ENCODE measurements at regions not wholly inside any gene's neighbourhood (a gene's known extent, or its start where the extent isn't known, plus 50 kb on each side); places are given as distances from the start of the nearest gene placed in this dataset.
A peak's percentile ranks its signal among the peaks of the same experiment; 100 is the strongest.

DNA sequence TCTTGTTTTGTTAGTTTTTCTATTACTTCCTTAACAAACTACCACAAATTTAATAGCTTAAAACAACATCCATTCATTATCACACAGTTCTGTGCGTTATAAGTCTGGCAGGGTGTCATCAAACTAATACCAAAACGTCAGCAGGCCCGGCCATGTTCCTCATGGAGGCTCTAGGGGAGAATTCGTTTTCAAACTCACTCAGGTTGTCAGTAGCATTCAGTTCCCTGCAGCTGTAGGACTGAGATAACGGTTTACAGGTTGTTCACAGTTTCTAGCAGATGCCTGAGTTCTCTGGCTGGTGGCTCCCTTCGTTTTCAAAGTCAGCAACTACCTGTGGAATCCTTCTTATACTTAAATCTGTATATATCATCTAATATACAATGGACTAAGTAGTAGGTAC lies 72.5 kb upstream of the PRSS16 start:
- no peak overlapping the region for H3K4me3 ChIP-seq (replicated peaks in 1 of 3)
- WGBS, 2 donors: 73 to 74% methylated on average over 6 of the region's 6 CpGs
- intact Hi-C loops (cut with DNase I): loop anchor here (5.0 to 10.0 kb wide), 2 partner anchors 577 to 720 kb away; a partner anchor contains a TSS

DNA sequence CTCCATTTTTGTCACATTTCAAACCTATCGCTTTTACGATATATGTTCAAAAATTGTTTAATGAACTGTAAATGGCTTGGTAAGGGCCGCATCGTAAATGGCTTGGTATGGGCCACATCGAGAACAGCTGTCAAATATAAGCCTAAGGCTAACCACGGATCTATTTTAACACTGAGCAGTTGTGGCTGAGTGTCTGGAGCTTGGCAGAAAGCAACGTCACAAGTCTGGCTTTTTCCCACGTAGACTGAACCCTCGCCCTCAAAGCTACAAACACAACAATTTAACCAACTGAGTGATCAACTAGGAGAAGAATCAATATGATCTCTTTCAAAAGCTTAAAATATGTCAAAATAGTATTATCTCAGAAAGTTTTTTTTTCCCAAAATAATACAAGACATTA lies 71.4 kb upstream of the PRSS16 start:
- DNase-seq: peak in 1 of 2 donors; percentile 13
- Histone ChIP-seq H3K27ac (peak overlapping the region in 1 of 3 donors; percentile 3), H3K36me3 (no peaks in the 10 kb centered on the region), H3K4me1 (peaks cover 0 to 7% of the 10 kb centered on the region in 2 donors), H3K27me3 (no peaks in the 10 kb centered on the region), H3K9me3 (no peaks in the 10 kb centered on the region), H3K4me3 (replicated peaks in 1 of 3) (no peak overlapping the region)
- intact Hi-C loops (cut with DNase I): loop anchor here (5.0 to 10.0 kb wide), 2 partner anchors 576 to 719 kb away; a partner anchor contains a TSS
- WGBS, 2 donors: 57 to 65% methylated on average over 9 of the region's 9 CpGs
- TF ChIP-seq, protein P1, sequence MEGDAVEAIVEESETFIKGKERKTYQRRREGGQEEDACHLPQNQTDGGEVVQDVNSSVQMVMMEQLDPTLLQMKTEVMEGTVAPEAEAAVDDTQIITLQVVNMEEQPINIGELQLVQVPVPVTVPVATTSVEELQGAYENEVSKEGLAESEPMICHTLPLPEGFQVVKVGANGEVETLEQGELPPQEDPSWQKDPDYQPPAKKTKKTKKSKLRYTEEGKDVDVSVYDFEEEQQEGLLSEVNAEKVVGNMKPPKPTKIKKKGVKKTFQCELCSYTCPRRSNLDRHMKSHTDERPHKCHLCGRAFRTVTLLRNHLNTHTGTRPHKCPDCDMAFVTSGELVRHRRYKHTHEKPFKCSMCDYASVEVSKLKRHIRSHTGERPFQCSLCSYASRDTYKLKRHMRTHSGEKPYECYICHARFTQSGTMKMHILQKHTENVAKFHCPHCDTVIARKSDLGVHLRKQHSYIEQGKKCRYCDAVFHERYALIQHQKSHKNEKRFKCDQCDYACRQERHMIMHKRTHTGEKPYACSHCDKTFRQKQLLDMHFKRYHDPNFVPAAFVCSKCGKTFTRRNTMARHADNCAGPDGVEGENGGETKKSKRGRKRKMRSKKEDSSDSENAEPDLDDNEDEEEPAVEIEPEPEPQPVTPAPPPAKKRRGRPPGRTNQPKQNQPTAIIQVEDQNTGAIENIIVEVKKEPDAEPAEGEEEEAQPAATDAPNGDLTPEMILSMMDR (IDR thresholded peaks at IDR 0.05): no peak
- no peak for TF ChIP-seq POLR2A (IDR thresholded peaks at IDR 0.05)

More for the DNA sequence above, 72.5 kb upstream of the PRSS16 start:
- TF ChIP-seq, protein P1 (IDR thresholded peaks at IDR 0.05): no peak
- no peak for TF ChIP-seq POLR2A (IDR thresholded peaks at IDR 0.05)
- Histone ChIP-seq H3K27ac (no peak overlapping the region), H3K36me3 (no peaks in the 10 kb centered on the region), H3K9me3 (no peaks in the 10 kb centered on the region), H3K27me3 (no peaks in the 10 kb centered on the region), H3K4me1 (peaks cover 0 to 7% of the 10 kb centered on the region in 2 donors)
- DNase-seq: no peak

DNA sequence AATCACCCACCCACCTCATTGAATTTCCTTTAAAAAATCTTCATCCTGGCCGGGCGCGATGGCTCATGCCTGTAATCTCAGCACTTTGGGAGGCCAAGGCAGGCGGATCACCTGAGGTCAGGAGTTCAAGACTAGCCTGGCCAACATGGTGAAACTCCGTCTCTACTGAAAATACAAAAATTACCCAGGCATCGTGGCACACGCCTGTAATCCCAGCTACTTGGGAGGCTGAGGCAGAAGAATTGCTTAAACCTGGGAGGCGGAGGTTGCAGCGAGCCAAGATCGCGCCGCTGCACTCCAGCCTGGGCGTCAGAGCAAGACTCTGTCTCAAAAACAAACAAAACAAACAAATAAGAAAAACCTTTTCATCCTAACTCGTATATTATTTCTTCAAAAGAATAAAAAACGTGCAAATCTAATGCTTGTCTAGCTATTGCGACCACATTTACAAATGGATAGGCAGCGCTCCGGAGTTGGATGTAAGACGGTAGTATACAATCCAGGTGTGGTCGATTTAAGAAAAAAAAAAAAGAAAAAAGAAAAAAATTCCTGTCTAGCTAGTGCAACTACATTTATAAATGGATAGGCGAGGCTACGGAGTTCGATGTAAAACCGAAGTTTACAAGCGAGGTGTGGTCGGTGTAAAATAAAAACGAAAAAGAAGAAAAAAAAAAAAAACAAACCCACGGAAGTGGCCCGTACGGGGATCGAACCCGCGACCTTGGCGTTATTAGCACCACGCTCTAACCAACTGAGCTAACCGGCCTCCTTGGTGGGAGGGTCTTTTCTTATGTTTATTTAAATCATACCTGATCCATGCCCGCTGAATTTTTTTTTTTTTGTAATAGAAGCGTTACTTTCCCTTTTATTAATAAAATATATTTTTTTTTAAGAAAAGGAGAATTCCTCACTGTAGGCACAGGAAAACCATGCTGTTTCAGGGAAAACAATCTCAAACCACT lies 70.7 kb upstream of the PRSS16 start:
- peak overlapping the region; percentile 25 to 84 (median 60) for H3K4me3 ChIP-seq (replicated peaks in 1 of 3)
- no peaks in the 10 kb centered on the region for H3K9me3 ChIP-seq
- no peaks in the 10 kb centered on the region for H3K36me3 ChIP-seq
- WGBS, 2 donors: 5 to 6% methylated on average over 38 of the region's 38 CpGs
- no peak for TF ChIP-seq POLR2A (IDR thresholded peaks at IDR 0.05)
- TF ChIP-seq, protein P1 (IDR thresholded peaks at IDR 0.05): no peak
- DNase-seq: peak; percentile 42 to 50
- intact Hi-C loops (cut with DNase I): loop anchor here (5.0 to 10.0 kb wide), 2 partner anchors 575 to 718 kb away; a partner anchor contains a TSS
- peaks cover 0 to 7% of the 10 kb centered on the region in 2 donors for H3K4me1 ChIP-seq
- H3K27me3 ChIP-seq: no peaks in the 10 kb centered on the region
- peak overlapping the region; percentile 79 to 94 (median 88) for H3K27ac ChIP-seq

DNA sequence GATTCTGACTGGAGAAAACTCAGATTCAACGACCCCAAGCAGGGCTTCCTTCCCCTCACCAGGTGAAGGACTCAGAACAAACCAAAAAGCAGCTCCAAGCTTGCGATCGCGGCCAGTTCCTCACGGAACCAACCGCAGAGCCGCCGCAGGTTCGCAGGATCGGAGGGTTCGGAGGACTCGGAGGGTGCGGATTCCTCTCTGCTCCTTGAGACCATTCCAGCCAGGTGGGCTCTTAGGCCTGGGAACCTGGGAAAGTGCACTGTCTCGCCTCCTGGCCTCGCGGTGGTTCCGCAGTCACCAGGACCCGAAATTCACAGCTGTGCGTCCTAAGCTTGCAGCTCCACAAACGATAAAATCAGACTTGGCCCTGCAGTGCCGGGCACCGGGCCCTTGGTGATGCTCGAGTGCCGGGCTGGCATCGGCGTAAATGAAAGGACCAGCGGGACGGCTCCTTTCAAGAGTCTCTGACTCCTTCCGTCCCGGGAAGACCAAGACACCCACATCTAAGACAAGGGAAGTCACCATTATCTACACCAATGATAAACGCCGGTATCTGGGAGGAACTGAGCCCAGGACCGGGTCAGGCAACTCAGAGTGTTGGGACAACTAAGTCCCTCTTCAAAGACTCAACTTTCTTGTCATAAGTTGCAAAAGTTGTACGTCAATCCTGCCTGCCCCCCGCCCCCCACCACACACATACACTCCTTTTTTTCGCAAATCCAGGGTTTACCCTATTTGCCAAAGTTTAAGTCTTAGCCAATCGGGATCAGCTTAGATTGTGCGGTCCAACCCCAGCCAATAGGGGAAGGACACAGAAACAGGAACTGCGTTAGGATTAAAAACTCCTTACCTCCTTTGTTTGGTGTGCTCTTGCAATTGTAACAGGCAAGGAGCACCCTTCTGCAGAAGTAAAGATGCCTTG lies 69.8 kb upstream of the PRSS16 start:
- H3K27me3 ChIP-seq: no peaks in the 10 kb centered on the region
- H3K4me1 ChIP-seq: peaks cover 0 to 7% of the 10 kb centered on the region in 2 donors
- no peaks in the 10 kb centered on the region for H3K36me3 ChIP-seq
- intact Hi-C loops (cut with DNase I): loop anchor here (5.0 to 10.0 kb wide), 2 partner anchors 575 to 717 kb away; a partner anchor contains a TSS
- no peaks in the 10 kb centered on the region for H3K9me3 ChIP-seq
- peak overlapping the region; percentile 25 to 84 (median 60) for H3K4me3 ChIP-seq (replicated peaks in 1 of 3)
- peak overlapping the region; percentile 79 to 94 (median 88) for H3K27ac ChIP-seq
- WGBS, 2 donors: 1% methylated on average over 21 to 38 of the region's 39 CpGs
- TF ChIP-seq, protein P1 (IDR thresholded peaks at IDR 0.05): peak in 5 of 6 experiments; percentile 13 to 54 (median 45)
- peak in 1 of 2 donors; percentile 88 for TF ChIP-seq POLR2A (IDR thresholded peaks at IDR 0.05)
- peak; percentile 86 to 87 for DNase-seq

Data from thyroid gland (tissue), 4 donors.